HCT116 (cell line): ENCODE measurements at regions not wholly inside any gene's neighbourhood (a gene's known extent, or its start where the extent isn't known, plus 50 kb on each side); places are given as distances from the start of the nearest gene placed in this dataset.

Experiments used
- ATAC-seq: fragments of 200-7000 bp; cut with Tn5 transposase; 2 replicates; pipeline ENCODE4 v1.9.1; 2020; ENCODE audit warnings: mild to moderate bottlenecking, moderate library complexity
- BruUV-seq: library from RNA; stranded (reverse); fragments of 400-500 nt; replicated peaks from 2 replicates; lab custom pipeline; 2021; lab: Mats Ljungman, UMichigan
- CTCF ChIA-PET: fragments of 300-600 bp; sonication (Branson Sonifier 250); formaldehyde crosslinking; loops from one replicate; lab custom pipeline; 2021; ENCODE audit warnings: antibody characterized with exemption; lab: Charles Lee
- POLR2A ChIA-PET: fragments of 300-600, 350-600 bp; sonication (Branson Sonifier 250); formaldehyde crosslinking; loops from one replicate; lab custom pipeline; 2021; ENCODE audit warnings: antibody characterized with exemption; lab: Charles Lee
- RAD21 ChIA-PET, 2 experiments: fragments of 300-600 bp; sonication (Branson Sonifier 250); formaldehyde crosslinking; loops; one replicate each; lab custom pipeline; 2023; ENCODE audit warnings: low total read pairs in 2 of 2; ENCODE audit not compliant: uncharacterized antibody in 2 of 2, unreplicated experiment in 2 of 2, low non-redundant PET in 1 of 2; lab: Charles Lee
- DNase-seq: peaks from one replicate; pipeline ENCODE4 v3.0.0-alpha.2; 2010; ENCODE audit warnings: low read depth, low spot score
- H2AFZ ChIP-seq: fragments of 200-600 bp; shearing (Covaris generic), sonication (generic); 2 replicates; pipeline ENCODE4 v1.6.1; 2017; ENCODE audit warnings: low read depth, mixed run types, mixed read lengths, antibody characterized with exemption, low read length; ENCODE audit not compliant: poor library complexity, severe bottlenecking
- H3K27ac ChIP-seq: 2 replicates; pipeline ENCODE4 v1.5.1; 2012; ENCODE audit warnings: low read depth, low read length
- H3K27me3 ChIP-seq: fragments of 200-600 bp; sonication (generic); 2 replicates; pipeline ENCODE4 v1.6.1; 2016; ENCODE audit warnings: mixed run types, low read length, mixed read lengths; ENCODE audit not compliant: insufficient read depth
- H3K36me3 ChIP-seq, 2 experiments: fragments of 200-500 bp in 1 of 2; fragments of 200-600 bp in 1 of 2; sonication (Bioruptor generic) in 1 of 2; sonication (generic) in 1 of 2; 2 replicates each; pipeline versions ENCODE4 v1.5.1 to v1.6.1; 2014 to 2016; ENCODE audit warnings: low read length in 2 of 2, inconsistent platforms in 1 of 2, mixed read lengths in 1 of 2, mixed run types in 1 of 2; ENCODE audit not compliant: insufficient read depth in 2 of 2, control insufficient read depth in 1 of 2
- H3K4me1 ChIP-seq, 2 experiments: fragments of 200-600 bp in 1 of 2; sonication (generic) in 1 of 2; 2 replicates each; pipeline versions ENCODE4 v1.5.1 to v1.6.1; 2012 to 2017; ENCODE audit warnings: low read length in 2 of 2, inconsistent platforms in 1 of 2, mild to moderate bottlenecking in 1 of 2, mixed read lengths in 1 of 2, mixed run types in 1 of 2, moderate library complexity in 1 of 2; ENCODE audit not compliant: insufficient read depth in 2 of 2, control insufficient read depth in 1 of 2
- H3K4me2 ChIP-seq: fragments of 200-600 bp; sonication (generic); 2 replicates; pipeline ENCODE4 v1.6.1; 2017; ENCODE audit warnings: mixed run types, low read length, mixed read lengths
- H3K4me3 ChIP-seq, 2 experiments: fragments of 200-600 bp in 1 of 2; sonication (generic) in 1 of 2; replicated peaks in 1 of 2; 2 replicates each; pipeline ENCODE4 v1.5.1; 2011 to 2016; ENCODE audit warnings: low read length in 2 of 2, control low read depth in 1 of 2, low read depth in 1 of 2, mild to moderate bottlenecking in 1 of 2, mixed read lengths in 1 of 2, mixed run types in 1 of 2
- H3K79me2 ChIP-seq: fragments of 200-600 bp; sonication (generic); 2 replicates; pipeline ENCODE4 v1.6.1; 2017; ENCODE audit warnings: mild to moderate bottlenecking, mixed run types, low read length, moderate library complexity, mixed read lengths; ENCODE audit not compliant: insufficient read depth
- H3K9ac ChIP-seq: fragments of 200-600 bp; sonication (generic); 2 replicates; pipeline ENCODE4 v1.6.1; 2016; ENCODE audit warnings: low read length, mixed read lengths
- H3K9me2 ChIP-seq: fragments of 200-600 bp; sonication (generic), shearing (Covaris generic); 2 replicates; pipeline ENCODE4 v1.6.1; 2017; ENCODE audit warnings: mixed run types, mild to moderate bottlenecking, moderate library complexity; ENCODE audit not compliant: insufficient read depth
- H3K9me3 ChIP-seq, 2 experiments: fragments of 200-500 bp in 1 of 2; fragments of 200-600 bp in 1 of 2; sonication (Bioruptor generic) in 1 of 2; sonication (generic) in 1 of 2; 2 replicates each; pipeline ENCODE4 v1.6.1; 2014 to 2017; ENCODE audit warnings: low read length in 2 of 2, mixed read lengths in 2 of 2, inconsistent platforms in 1 of 2, low read depth in 1 of 2, mild to moderate bottlenecking in 1 of 2, mixed run types in 1 of 2, moderate library complexity in 1 of 2; ENCODE audit not compliant: control insufficient read depth in 1 of 2, insufficient read depth in 1 of 2
- H4K20me1 ChIP-seq: fragments of 200-600 bp; sonication (generic), shearing (Covaris generic); 2 replicates; pipeline ENCODE4 v1.6.1; 2017; ENCODE audit warnings: mixed run types, mild to moderate bottlenecking, moderate library complexity; ENCODE audit not compliant: insufficient read depth
- ELF1 ChIP-seq: IDR thresholded peaks from 2 replicates; pipeline ENCODE4 v1.6.1; 2012; ENCODE audit warnings: low read depth, borderline replicate concordance
- EZH2 ChIP-seq: fragments of 200-600 bp; sonication (generic); IDR thresholded peaks from 2 replicates; pipeline ENCODE4 v1.6.1; 2017; ENCODE audit warnings: antibody characterized with exemption, mixed run types
- EZH2phosphoT487 ChIP-seq: fragments of 200-600 bp; IDR thresholded peaks from 2 replicates; pipeline ENCODE4 v1.6.1; 2018; ENCODE audit warnings: antibody characterized with exemption, borderline replicate concordance
- FOSL1 ChIP-seq: IDR thresholded peaks from 2 replicates; pipeline ENCODE4 v1.6.1; 2012; ENCODE audit warnings: low read depth
- JUND ChIP-seq: IDR thresholded peaks from 2 replicates; pipeline ENCODE4 v1.6.1; 2012
- POLR2A ChIP-seq: IDR thresholded peaks from 2 replicates; pipeline ENCODE4 v1.7.0; 2011; ENCODE audit warnings: borderline replicate concordance; ENCODE audit not compliant: insufficient read depth, insufficient read length; ENCODE audit errors: extremely low read depth
- POLR2AphosphoS5 ChIP-seq: IDR thresholded peaks from 2 replicates; pipeline ENCODE4 v1.6.1; 2011; ENCODE audit warnings: mild to moderate bottlenecking, low read depth, low read length, moderate library complexity
- SIN3A ChIP-seq: IDR thresholded peaks from 2 replicates; pipeline ENCODE4 v1.6.1; 2012; ENCODE audit warnings: low read depth
- SP1 ChIP-seq: IDR thresholded peaks from 2 replicates; pipeline ENCODE4 v1.6.1; 2012; ENCODE audit warnings: low read depth
- SRF ChIP-seq: IDR thresholded peaks from 2 replicates; pipeline ENCODE4 v1.6.1; 2012; ENCODE audit warnings: low read depth
- TCF7L2 ChIP-seq: IDR thresholded peaks from 2 replicates; pipeline ENCODE4 v1.7.0; 2011; ENCODE audit warnings: borderline replicate concordance, inconsistent platforms; ENCODE audit not compliant: insufficient read depth, insufficient read length; ENCODE audit errors: extremely low read depth
- YY1 ChIP-seq: IDR thresholded peaks from 2 replicates; pipeline ENCODE4 v1.6.1; 2011; ENCODE audit warnings: low read length, low read depth, moderate library complexity, mild to moderate bottlenecking; ENCODE audit not compliant: insufficient replicate concordance; ENCODE audit errors: extremely low read depth
- ZFX ChIP-seq: fragments of 450-650 bp; IDR thresholded peaks from 2 replicates; pipeline ENCODE4 v1.6.1; 2017
- intact Hi-C: fragments of 100-400 bp; cut with micrococcal nuclease; formaldehyde crosslinking; loops from 2 replicates; pipeline ENCODE4 v1.10.0; 2022
- TF ChIP-seq, protein P1 (sequence below): IDR thresholded peaks from 2 replicates; pipeline ENCODE4 v1.6.1; 2012
- TF ChIP-seq, protein P2 (sequence below): IDR thresholded peaks from 2 replicates; pipeline ENCODE4 v1.6.1; 2012
- TF ChIP-seq, protein P3 (sequence below): IDR thresholded peaks from 2 replicates; pipeline ENCODE4 v1.6.1; 2011; ENCODE audit warnings: mild to moderate bottlenecking, low read length, moderate library complexity; ENCODE audit not compliant: insufficient replicate concordance; ENCODE audit errors: extremely low read depth
- TF ChIP-seq, protein P4 (sequence below), 3 experiments: fragments of 200-600 bp in 1 of 3; sonication (generic) in 1 of 3; IDR thresholded peaks in 2 of 3; conservative IDR thresholded peaks in 1 of 3; 2 replicates each; pipeline ENCODE4 v1.5.1; 2012 to 2017; ENCODE audit warnings: low read depth in 2 of 3, low read length in 2 of 3, antibody characterized with exemption in 1 of 3, borderline replicate concordance in 1 of 3, control low read depth in 1 of 3, mild to moderate bottlenecking in 1 of 3, mixed read lengths in 1 of 3, mixed run types in 1 of 3, moderate library complexity in 1 of 3; ENCODE audit not compliant: insufficient read depth in 1 of 3

DNA sequence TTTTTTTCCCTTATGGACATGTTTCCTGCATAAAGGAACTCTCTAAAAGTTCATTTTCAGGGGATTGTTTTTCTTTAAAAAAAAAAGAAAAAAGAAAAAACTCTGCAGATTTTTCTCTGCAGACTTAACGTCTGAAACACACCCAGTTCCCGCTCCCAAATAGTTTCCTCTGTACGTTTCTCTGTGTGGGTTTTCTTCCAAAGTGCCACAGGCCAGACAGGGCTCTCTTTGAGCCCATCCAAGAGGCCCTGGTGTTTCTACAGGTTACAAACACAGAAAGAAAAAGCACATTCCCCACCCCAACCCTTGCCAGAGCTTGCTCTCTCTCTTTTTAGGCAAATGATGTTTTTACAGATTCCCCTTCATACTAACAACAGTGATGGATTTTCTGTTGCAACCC is 258.6 kb downstream of the FNDC1 start:
- H3K4me2 ChIP-seq = no peak overlapping the region
- intact Hi-C loops = no loop called here
- no peaks in the 10 kb centered on the region for H3K9me3 ChIP-seq
- ATAC-seq = no peak
- ChIA-PET CTCF (no interaction called here), POLR2A (no interaction called here), RAD21 (no interaction called here)
- H3K27me3 ChIP-seq = peaks cover 28% of the 10 kb centered on the region
- H3K27ac ChIP-seq = no peak overlapping the region
- no peaks in the 10 kb centered on the region for H3K36me3 ChIP-seq
- no peaks in the 10 kb centered on the region for H3K79me2 ChIP-seq
- no peaks in the 10 kb centered on the region for H3K4me1 ChIP-seq
- no TSS peak for BruUV-seq
- no peaks in the 10 kb centered on the region for H4K20me1 ChIP-seq
- no peak overlapping the region for H3K9ac ChIP-seq
- no peaks in the 10 kb centered on the region for H3K9me2 ChIP-seq
- DNase-seq = no peak
- TF ChIP-seq, protein P1, sequence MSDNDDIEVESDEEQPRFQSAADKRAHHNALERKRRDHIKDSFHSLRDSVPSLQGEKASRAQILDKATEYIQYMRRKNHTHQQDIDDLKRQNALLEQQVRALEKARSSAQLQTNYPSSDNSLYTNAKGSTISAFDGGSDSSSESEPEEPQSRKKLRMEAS = no peak
- TF ChIP-seq SRF (no peak), TCF7L2 (no peak), ZFX (no peak), EZH2 (no peak), SIN3A (no peak), ELF1 (no peak), POLR2AphosphoS5 (no peak), EZH2phosphoT487 (no peak), YY1 (no peak), JUND (no peak), SP1 (no peak), POLR2A (no peak), FOSL1 (no peak)
- TF ChIP-seq, protein P2, sequence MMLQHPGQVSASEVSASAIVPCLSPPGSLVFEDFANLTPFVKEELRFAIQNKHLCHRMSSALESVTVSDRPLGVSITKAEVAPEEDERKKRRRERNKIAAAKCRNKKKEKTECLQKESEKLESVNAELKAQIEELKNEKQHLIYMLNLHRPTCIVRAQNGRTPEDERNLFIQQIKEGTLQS = no peak
- TF ChIP-seq, protein P3, sequence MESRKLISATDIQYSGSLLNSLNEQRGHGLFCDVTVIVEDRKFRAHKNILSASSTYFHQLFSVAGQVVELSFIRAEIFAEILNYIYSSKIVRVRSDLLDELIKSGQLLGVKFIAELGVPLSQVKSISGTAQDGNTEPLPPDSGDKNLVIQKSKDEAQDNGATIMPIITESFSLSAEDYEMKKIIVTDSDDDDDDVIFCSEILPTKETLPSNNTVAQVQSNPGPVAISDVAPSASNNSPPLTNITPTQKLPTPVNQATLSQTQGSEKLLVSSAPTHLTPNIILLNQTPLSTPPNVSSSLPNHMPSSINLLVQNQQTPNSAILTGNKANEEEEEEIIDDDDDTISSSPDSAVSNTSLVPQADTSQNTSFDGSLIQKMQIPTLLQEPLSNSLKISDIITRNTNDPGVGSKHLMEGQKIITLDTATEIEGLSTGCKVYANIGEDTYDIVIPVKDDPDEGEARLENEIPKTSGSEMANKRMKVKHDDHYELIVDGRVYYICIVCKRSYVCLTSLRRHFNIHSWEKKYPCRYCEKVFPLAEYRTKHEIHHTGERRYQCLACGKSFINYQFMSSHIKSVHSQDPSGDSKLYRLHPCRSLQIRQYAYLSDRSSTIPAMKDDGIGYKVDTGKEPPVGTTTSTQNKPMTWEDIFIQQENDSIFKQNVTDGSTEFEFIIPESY = no peak
- TF ChIP-seq, protein P4, sequence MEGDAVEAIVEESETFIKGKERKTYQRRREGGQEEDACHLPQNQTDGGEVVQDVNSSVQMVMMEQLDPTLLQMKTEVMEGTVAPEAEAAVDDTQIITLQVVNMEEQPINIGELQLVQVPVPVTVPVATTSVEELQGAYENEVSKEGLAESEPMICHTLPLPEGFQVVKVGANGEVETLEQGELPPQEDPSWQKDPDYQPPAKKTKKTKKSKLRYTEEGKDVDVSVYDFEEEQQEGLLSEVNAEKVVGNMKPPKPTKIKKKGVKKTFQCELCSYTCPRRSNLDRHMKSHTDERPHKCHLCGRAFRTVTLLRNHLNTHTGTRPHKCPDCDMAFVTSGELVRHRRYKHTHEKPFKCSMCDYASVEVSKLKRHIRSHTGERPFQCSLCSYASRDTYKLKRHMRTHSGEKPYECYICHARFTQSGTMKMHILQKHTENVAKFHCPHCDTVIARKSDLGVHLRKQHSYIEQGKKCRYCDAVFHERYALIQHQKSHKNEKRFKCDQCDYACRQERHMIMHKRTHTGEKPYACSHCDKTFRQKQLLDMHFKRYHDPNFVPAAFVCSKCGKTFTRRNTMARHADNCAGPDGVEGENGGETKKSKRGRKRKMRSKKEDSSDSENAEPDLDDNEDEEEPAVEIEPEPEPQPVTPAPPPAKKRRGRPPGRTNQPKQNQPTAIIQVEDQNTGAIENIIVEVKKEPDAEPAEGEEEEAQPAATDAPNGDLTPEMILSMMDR (IDR thresholded peaks at IDR 0.05 in 2 of 3, conservative IDR thresholded peaks at IDR 0.05 in 1 of 3; ENCODE audit: borderline replicate concordance in 1 of 3, insufficient read depth in 1 of 3, low read depth in 2 of 3, low read length in 2 of 3) = no peak
- H2AFZ ChIP-seq = no peak overlapping the region
- no peak overlapping the region for H3K4me3 ChIP-seq
